ENCODE measurements at regions not wholly inside any gene's neighbourhood (a gene's known extent, or its start where the extent isn't known, plus 50 kb on each side); places are given as distances from the start of the nearest gene placed in this dataset.
A peak's percentile ranks its signal among the peaks of the same experiment; 100 is the strongest.

DNA sequence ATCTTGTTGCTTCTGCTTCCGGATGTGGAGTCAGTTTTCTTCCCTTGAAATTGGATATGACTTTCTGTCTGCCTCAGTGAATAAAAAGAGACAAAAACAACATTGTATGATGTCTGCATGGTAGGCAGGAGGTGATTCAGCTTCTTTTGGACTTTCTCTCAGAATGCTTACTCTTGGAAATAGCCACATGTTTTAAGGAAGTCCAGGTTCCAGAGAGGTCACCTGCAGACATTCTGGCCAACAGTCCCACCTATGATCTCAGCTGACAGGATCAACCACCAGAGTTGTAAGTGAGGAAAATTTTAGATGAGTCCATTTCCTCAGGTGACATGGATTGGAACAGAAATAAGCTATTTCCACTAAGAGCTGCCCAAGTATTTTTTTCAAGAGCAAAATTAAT, 508.7 kb upstream of the FAM98A start:
- peaks cover 11% of the 10 kb centered on the region for H3K4me1 ChIP-seq (ENCODE audit: control insufficient read depth, insufficient read depth, low read length, unreplicated experiment)
- no peaks in the 10 kb centered on the region for H3K27me3 ChIP-seq (ENCODE audit: insufficient read depth, low read length)
- no peak overlapping the region for H3K27ac ChIP-seq (ENCODE audit: low read depth, low read length)
- no peaks in the 10 kb centered on the region for H3K79me2 ChIP-seq (ENCODE audit: control insufficient read depth, insufficient read depth, low read length, unreplicated experiment)
- H3K36me3 ChIP-seq (ENCODE audit: insufficient read depth, low read length), result no peaks in the 10 kb centered on the region
- H2AFZ ChIP-seq (ENCODE audit: low read length, unreplicated experiment), result no peak overlapping the region
- no peak overlapping the region for H3K4me3 ChIP-seq (ENCODE audit: low read depth, low read length)

DNA sequence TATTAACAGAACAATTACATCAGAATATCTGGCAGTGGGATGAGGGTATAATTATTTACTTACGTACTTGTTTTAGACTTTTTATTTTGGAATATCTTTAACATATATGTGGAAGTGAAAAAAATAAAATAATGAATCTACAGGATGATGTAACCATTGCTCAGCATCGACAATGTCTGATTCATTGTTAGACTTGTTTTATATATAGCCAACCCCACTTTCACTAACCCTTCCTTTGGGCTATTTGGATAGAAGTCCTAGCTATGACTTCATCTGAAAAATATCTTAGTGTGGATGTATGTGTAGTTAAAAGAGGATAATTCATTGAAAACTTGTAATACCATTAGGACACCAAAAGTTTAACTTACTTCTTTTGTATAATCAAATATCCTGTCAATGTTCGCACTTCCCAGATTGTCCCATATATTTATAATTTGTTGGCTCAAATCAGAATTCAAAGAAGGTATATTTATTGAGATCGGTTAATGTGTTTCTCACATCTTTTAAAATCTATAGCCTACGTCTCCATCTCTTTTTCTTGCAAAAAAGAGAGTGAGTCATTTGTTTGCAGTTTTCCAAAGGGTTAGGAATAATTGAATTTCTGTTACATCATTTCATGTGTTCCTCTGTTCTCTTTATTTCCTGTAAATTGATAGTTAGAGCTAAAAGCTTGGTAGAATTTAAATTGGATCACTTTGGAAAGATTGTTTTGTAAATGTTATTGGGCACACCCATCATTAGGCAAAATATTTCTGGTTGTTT, 506.1 kb upstream of the FAM98A start:
- Histone ChIP-seq H2AFZ (ENCODE audit: low read length, unreplicated experiment) (no peak overlapping the region), H3K4me3 (ENCODE audit: low read depth, low read length) (peak overlapping the region; percentile 37; the same call in 1 of the 2 replicates)

DNA sequence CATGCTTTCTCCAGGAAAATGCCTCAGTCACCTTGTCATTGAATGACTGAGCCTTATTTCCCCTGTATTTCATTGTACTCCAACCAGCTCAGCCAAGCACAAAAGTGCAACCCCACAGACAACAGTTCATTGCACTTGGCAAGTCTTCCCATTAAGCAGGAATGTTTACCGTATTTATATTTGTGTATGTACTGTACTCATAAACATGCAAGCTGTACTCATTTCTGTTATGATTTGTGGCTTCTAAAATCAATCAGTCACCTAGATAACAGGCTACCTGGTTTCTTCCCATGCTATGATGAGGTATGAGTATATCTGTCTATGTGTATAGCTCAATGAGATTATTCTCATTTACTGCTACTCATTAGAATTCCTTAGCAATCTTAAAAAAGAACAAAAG, 505.5 kb upstream of the FAM98A start:
- Histone ChIP-seq H2AFZ (ENCODE audit: low read length, unreplicated experiment) (no peak overlapping the region), H3K27me3 (ENCODE audit: insufficient read depth, low read length) (no peaks in the 10 kb centered on the region), H3K36me3 (ENCODE audit: insufficient read depth, low read length) (no peaks in the 10 kb centered on the region), H3K27ac (ENCODE audit: low read depth, low read length) (peak overlapping the region; percentile 72), H3K4me1 (ENCODE audit: control insufficient read depth, insufficient read depth, low read length, unreplicated experiment) (peaks cover 11% of the 10 kb centered on the region), H3K79me2 (ENCODE audit: control insufficient read depth, insufficient read depth, low read length, unreplicated experiment) (no peaks in the 10 kb centered on the region), H3K4me3 (ENCODE audit: low read depth, low read length) (no peak overlapping the region)

More for the DNA sequence above, 506.1 kb upstream of the FAM98A start:
- H3K27ac ChIP-seq (ENCODE audit: low read depth, low read length), result peak overlapping the region; percentile 72
- H3K36me3 ChIP-seq (ENCODE audit: insufficient read depth, low read length), result no peaks in the 10 kb centered on the region
- peaks cover 11% of the 10 kb centered on the region for H3K4me1 ChIP-seq (ENCODE audit: control insufficient read depth, insufficient read depth, low read length, unreplicated experiment)
- H3K79me2 ChIP-seq (ENCODE audit: control insufficient read depth, insufficient read depth, low read length, unreplicated experiment), result no peaks in the 10 kb centered on the region
- no peaks in the 10 kb centered on the region for H3K27me3 ChIP-seq (ENCODE audit: insufficient read depth, low read length)

DNA sequence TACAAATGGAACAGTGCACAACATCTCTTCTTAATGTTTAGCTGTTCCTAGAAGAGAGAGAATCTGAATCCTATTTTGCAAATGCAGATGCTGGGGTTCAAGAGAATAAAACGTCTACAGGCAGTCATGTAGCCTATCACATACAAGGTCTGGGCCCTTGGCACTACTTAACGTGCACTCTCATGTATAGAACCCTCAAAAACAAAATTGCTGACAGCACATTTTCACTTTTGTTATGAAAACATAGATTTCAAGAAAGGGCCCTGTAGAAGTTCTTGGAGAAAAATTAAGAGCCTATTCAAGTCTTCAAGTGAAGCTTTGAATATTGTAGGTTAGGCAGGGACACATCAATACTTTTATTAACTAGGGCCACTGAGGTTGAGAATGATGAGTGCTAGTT, 504.3 kb upstream of the FAM98A start:
- Histone ChIP-seq H3K4me3 (ENCODE audit: low read depth, low read length) (no peak overlapping the region), H3K27ac (ENCODE audit: low read depth, low read length) (no peak overlapping the region), H2AFZ (ENCODE audit: low read length, unreplicated experiment) (no peak overlapping the region), H3K4me1 (ENCODE audit: control insufficient read depth, insufficient read depth, low read length, unreplicated experiment) (peaks cover 11% of the 10 kb centered on the region), H3K27me3 (ENCODE audit: insufficient read depth, low read length) (no peaks in the 10 kb centered on the region), H3K79me2 (ENCODE audit: control insufficient read depth, insufficient read depth, low read length, unreplicated experiment) (no peaks in the 10 kb centered on the region), H3K36me3 (ENCODE audit: insufficient read depth, low read length) (no peaks in the 10 kb centered on the region)

DNA sequence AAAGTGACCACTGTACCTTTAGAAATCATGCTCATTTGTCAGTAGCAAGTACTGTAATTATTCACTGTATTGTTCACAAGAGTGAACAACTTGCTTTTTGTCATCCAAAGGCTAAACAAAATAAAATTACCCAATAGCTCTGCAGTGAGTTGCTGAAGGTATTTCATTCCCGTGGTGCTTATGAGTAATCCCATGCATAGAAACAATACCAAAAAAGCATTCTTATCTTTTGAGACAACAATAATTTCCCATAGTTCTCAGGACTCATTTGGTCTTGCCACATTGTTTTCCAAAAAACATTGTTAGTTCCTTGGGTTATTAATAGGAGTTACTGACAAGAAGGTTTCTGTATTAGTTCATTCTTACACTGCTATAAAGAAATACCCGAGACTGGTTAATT, 503.2 kb upstream of the FAM98A start:
- Histone ChIP-seq H3K4me1 (ENCODE audit: control insufficient read depth, insufficient read depth, low read length, unreplicated experiment) (peaks cover 11% of the 10 kb centered on the region), H3K27ac (ENCODE audit: low read depth, low read length) (no peak overlapping the region), H3K27me3 (ENCODE audit: insufficient read depth, low read length) (no peaks in the 10 kb centered on the region), H2AFZ (ENCODE audit: low read length, unreplicated experiment) (no peak overlapping the region), H3K36me3 (ENCODE audit: insufficient read depth, low read length) (no peaks in the 10 kb centered on the region), H3K79me2 (ENCODE audit: control insufficient read depth, insufficient read depth, low read length, unreplicated experiment) (no peaks in the 10 kb centered on the region), H3K4me3 (ENCODE audit: low read depth, low read length) (no peak overlapping the region)

DNA sequence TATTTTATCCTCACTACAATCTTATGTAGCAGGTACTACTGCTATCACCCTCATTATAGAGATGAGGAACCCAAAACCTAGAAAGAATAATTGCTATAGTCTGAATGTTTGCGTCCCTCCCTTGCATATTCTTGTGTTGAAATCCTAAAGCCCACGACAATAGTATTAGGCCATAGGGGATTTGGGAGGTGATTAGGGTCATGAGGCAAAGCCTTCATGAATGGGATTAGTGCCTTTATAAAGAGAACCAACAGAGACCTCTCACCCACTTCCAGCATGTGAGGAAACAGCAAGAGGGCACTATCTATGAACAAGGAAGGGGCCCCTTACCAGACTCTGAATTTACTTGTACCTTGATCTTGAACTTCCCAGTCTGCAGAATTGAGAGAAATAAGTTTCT, 500.3 kb upstream of the FAM98A start:
- H3K27me3 ChIP-seq (ENCODE audit: insufficient read depth, low read length), result no peaks in the 10 kb centered on the region
- no peaks in the 10 kb centered on the region for H3K36me3 ChIP-seq (ENCODE audit: insufficient read depth, low read length)
- no peak overlapping the region for H3K27ac ChIP-seq (ENCODE audit: low read depth, low read length)
- H3K4me1 ChIP-seq (ENCODE audit: control insufficient read depth, insufficient read depth, low read length, unreplicated experiment), result peaks cover 3% of the 10 kb centered on the region
- no peaks in the 10 kb centered on the region for H3K79me2 ChIP-seq (ENCODE audit: control insufficient read depth, insufficient read depth, low read length, unreplicated experiment)
- no peak overlapping the region for H3K4me3 ChIP-seq (ENCODE audit: low read depth, low read length)
- no peak overlapping the region for H2AFZ ChIP-seq (ENCODE audit: low read length, unreplicated experiment)

DNA sequence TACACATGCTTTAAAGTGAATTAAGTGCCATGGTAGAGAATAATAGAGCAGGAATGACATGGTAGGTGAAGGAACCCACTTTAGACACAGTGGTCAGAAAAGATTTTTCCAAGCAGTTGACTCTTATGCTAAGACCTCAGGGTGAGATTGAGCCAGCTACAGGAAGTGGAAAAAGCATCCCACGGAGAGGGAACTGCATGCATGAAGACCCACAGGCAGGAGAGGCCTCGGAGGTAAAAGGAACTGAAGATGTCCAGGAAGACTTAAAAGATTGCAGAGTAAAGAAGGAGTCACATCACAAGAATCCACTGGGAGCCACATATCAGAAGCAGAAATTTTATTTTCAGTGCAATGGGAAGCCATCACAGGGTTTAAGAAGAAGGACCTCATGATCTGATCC, 499.2 kb upstream of the FAM98A start:
- H2AFZ ChIP-seq (ENCODE audit: low read length, unreplicated experiment), result no peak overlapping the region
- H3K79me2 ChIP-seq (ENCODE audit: control insufficient read depth, insufficient read depth, low read length, unreplicated experiment), result no peaks in the 10 kb centered on the region
- no peaks in the 10 kb centered on the region for H3K27me3 ChIP-seq (ENCODE audit: insufficient read depth, low read length)
- H3K4me3 ChIP-seq (ENCODE audit: low read depth, low read length), result no peak overlapping the region
- H3K4me1 ChIP-seq (ENCODE audit: control insufficient read depth, insufficient read depth, low read length, unreplicated experiment), result no peaks in the 10 kb centered on the region
- no peaks in the 10 kb centered on the region for H3K36me3 ChIP-seq (ENCODE audit: insufficient read depth, low read length)
- no peak overlapping the region for H3K27ac ChIP-seq (ENCODE audit: low read depth, low read length)

DNA sequence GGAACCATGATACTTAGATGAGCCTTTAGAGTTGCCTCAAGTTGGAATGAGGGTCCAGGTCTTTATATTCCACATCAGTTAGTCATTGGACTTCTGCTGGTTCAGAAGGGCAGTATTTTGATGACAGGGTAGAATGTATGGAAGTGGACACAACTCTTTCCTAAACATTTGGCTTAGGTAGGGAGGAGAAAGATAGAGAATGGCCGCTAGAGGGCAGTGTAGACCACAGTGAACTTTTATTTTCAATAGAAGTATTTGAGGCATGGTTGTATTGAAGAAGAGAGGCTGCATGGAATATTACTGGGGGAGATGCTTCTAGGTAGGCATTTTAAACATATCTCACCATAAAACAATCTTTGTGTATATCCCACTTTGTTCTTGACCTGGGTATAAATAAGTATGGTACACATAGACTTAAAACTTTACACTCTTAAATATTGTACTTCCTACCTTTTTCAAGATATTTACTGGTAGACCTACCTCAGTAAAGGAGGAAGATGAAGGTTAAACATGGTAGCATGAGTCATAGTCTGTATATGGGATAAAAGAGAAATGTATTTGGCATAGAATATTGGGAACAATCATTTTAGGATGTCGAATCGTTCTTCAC, 497.6 kb upstream of the FAM98A start:
- Histone ChIP-seq H3K79me2 (ENCODE audit: control insufficient read depth, insufficient read depth, low read length, unreplicated experiment) (no peaks in the 10 kb centered on the region), H3K36me3 (ENCODE audit: insufficient read depth, low read length) (no peaks in the 10 kb centered on the region), H2AFZ (ENCODE audit: low read length, unreplicated experiment) (no peak overlapping the region), H3K27me3 (ENCODE audit: insufficient read depth, low read length) (no peaks in the 10 kb centered on the region), H3K27ac (ENCODE audit: low read depth, low read length) (no peak overlapping the region), H3K4me3 (ENCODE audit: low read depth, low read length) (no peak overlapping the region), H3K4me1 (ENCODE audit: control insufficient read depth, insufficient read depth, low read length, unreplicated experiment) (no peaks in the 10 kb centered on the region)

DNA sequence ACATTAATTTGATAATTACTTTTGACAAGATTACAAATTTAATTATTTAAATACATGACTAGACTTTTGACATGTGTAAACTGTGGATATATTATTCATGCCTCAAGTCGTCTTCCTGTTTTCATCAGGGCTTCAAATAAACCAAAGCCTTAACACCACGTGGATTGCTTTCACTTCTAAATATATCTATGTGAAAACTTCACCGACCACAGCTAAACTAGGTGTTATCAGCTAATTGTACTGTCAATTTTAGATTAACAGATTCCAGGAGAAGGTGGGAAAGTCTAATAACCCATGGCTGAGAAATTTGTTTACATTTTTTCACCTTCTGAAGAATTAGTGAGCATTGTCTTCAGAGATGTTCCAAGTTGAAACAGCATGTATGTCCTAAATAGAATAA, 494.7 kb upstream of the FAM98A start:
- H3K79me2 ChIP-seq (ENCODE audit: control insufficient read depth, insufficient read depth, low read length, unreplicated experiment), result no peaks in the 10 kb centered on the region
- H3K27me3 ChIP-seq (ENCODE audit: insufficient read depth, low read length), result no peaks in the 10 kb centered on the region
- no peak overlapping the region for H2AFZ ChIP-seq (ENCODE audit: low read length, unreplicated experiment)

DNA sequence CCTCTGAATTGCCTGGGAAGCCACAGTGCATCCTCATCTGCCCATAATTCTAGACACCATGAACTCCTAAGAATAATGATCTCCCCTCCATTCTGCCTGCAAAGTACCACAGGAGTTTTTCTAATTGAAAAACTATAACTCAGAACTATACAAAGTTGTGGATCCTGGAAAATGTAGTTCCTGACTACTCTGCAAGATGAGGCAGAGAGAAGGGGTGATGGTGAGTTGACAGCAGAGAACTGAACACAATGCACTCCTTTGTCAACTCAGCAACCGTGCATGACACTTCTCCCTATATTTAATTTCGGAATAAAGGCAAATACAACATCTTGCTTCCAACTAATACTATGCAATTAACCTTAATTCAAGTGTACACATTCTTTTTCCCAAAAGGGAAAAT, 471.1 kb upstream of the FAM98A start:
- H3K36me3 ChIP-seq (ENCODE audit: insufficient read depth, low read length), result no peaks in the 10 kb centered on the region
- no peak overlapping the region for H2AFZ ChIP-seq (ENCODE audit: low read length, unreplicated experiment)
- H3K79me2 ChIP-seq (ENCODE audit: control insufficient read depth, insufficient read depth, low read length, unreplicated experiment), result no peaks in the 10 kb centered on the region
- H3K4me1 ChIP-seq (ENCODE audit: control insufficient read depth, insufficient read depth, low read length, unreplicated experiment), result no peaks in the 10 kb centered on the region
- no peak overlapping the region for H3K27ac ChIP-seq (ENCODE audit: low read depth, low read length)
- H3K27me3 ChIP-seq (ENCODE audit: insufficient read depth, low read length), result no peaks in the 10 kb centered on the region
- H3K4me3 ChIP-seq (ENCODE audit: low read depth, low read length), result no peak overlapping the region

More for the DNA sequence above, 494.7 kb upstream of the FAM98A start:
- Histone ChIP-seq H3K4me3 (ENCODE audit: low read depth, low read length) (no peak overlapping the region), H3K27ac (ENCODE audit: low read depth, low read length) (no peak overlapping the region), H3K4me1 (ENCODE audit: control insufficient read depth, insufficient read depth, low read length, unreplicated experiment) (no peaks in the 10 kb centered on the region), H3K36me3 (ENCODE audit: insufficient read depth, low read length) (no peaks in the 10 kb centered on the region)

DNA sequence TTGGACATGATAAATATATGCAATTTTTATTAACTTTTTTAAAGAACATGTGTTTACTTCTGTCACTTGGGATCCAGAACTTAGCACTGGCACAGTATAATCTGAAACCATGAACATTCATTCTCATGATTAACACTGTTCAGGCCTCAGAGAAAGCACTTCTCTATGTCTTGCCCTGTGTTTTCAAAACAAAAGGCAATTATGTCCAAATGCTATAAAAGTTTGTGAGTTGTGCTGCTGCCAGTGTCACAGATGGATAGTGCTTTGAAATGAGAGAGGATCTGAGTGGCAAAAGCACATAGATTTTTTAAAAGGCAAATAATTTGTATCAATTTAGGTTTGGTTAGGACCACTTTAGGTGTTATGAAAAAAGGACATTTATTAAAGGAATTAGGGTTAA, 470.5 kb upstream of the FAM98A start:
- Histone ChIP-seq H3K4me1 (ENCODE audit: control insufficient read depth, insufficient read depth, low read length, unreplicated experiment) (no peaks in the 10 kb centered on the region), H3K36me3 (ENCODE audit: insufficient read depth, low read length) (no peaks in the 10 kb centered on the region), H3K27me3 (ENCODE audit: insufficient read depth, low read length) (no peaks in the 10 kb centered on the region), H3K4me3 (ENCODE audit: low read depth, low read length) (no peak overlapping the region), H3K79me2 (ENCODE audit: control insufficient read depth, insufficient read depth, low read length, unreplicated experiment) (no peaks in the 10 kb centered on the region), H3K27ac (ENCODE audit: low read depth, low read length) (no peak overlapping the region), H2AFZ (ENCODE audit: low read length, unreplicated experiment) (no peak overlapping the region)
